HK-2 (cell line): ENCODE measurements at regions not wholly inside any gene's neighbourhood (a gene's known extent, or its start where the extent isn't known, plus 50 kb on each side); places are given as distances from the start of the nearest gene placed in this dataset.
A peak's percentile ranks its signal among the peaks of the same experiment; 100 is the strongest.

Source experiments
- DNase-seq: peaks from one replicate; pipeline ENCODE4 v3.0.0-alpha.2; 2018; ENCODE audit not compliant: unreplicated experiment

DNA sequence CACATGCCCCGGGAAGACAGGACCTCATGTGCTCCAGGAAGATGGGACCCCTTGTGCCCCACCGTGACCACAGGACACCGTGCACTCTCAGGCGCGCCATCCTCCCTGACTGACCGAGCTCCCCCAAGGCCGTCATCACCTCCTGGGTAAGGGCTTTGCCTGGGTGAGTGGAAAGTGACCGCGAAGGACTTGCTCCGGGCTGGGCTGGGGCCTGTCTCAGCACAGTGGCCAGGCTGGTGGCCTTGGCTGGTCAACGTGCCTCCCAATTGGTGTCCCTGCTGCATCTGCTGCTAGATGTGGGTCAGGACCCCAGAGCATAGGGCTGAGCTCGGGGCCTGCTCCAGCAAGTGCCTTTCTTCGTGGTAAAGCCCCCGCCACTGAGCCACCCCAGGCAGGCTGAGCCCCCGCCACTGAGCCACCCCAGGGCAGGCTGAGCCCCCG is 69.7 kb upstream of the CTDP1 start:
- DNase-seq: no peak

DNA sequence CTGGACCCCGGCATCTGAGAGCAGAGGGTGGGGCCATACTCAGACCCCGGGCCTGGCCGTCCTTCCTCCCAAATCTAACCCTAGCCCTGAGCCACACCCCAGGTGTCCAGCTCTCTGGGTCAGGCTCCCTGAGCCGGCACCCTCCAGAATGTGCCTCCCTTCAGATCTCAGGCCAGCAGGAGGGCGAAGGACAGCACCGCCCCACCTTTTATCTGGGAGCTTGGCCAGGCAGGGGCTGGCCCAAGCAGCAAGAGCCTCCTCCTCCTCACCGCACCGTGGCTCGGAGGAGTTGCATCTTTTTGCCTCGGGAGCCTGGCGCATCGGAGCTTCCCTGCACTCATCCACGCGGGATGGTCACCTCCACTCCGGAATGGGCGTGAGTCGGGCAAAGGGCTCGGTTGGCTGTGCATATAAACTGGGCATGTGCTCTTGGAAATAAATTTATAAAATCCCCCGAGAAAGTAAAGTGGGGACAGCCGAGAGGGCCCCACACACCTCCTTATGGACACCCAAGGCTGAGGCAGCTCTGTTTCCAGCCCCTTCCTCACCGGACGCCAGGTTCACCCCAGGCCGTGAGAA is 69.1 kb upstream of the CTDP1 start:
- DNase-seq: no peak

DNA sequence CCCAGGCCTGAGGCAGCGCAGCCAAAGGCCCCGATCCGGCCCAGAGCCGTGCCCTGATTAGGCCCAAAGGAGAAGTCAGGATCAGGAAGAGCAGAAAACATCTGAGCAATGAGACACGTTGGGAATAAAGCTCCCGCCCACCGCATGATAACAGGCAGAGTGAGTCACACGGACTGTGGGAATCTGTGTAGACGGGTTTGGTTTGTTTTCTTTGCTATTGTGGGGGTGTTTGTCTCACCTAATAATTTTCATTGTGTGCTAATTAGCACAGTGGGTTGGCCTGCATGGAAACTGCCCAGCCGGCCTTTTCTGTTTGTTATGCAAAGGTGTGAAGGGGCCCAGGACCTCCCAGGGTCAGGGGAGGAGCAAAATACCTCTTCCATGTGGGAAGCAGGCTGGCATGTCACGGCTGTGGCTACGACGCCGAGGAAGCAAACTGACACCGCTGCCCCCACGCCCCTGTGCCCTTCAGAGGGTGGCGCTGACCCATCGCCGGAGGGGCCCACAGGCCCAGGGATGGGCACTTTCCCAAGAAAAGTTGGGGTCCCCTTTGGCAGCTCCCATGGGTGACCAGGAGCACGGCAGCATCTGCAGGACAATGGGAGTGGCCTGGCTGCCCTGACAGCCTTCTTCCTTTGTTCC is 68.4 kb upstream of the CTDP1 start:
- peak; percentile 25 for DNase-seq

DNA sequence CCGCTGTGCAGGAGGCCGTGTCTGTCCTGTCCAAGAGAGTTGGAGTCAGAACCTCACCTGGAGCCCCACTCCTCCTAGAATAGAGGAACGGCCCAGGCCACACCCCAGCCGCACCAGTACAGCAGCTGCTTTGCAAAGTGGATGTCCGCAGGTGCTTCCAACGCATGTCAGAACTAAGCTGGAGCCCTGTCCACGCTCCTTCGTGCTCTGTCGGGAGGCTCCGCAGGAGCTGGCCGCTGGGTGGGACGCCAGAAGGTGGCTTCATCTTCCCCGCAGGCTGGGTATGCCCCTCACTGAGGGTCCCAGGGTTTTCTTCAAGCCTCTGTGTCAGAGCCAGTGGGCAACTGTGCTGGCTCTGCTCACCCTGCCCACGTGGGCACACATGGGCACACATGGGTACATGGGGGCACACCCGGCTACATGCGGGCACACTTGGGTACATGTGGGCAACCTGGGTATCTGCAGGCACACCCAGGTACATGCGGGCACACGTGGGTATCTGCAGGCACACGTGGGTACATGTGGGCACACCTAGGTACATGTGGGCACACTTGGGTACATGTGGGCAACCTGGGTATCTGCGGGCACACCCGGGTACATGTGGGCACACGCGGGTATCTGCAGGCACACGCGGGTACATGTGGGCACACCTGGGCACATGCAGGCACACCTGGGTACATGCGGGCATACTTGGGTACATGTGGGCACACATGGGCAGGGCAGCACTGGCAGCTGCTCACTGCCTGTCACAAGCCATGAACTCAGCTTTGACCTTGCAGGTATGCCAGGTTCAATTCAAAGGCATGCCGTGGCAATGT is 67.1 kb upstream of the CTDP1 start:
- no peak for DNase-seq

DNA sequence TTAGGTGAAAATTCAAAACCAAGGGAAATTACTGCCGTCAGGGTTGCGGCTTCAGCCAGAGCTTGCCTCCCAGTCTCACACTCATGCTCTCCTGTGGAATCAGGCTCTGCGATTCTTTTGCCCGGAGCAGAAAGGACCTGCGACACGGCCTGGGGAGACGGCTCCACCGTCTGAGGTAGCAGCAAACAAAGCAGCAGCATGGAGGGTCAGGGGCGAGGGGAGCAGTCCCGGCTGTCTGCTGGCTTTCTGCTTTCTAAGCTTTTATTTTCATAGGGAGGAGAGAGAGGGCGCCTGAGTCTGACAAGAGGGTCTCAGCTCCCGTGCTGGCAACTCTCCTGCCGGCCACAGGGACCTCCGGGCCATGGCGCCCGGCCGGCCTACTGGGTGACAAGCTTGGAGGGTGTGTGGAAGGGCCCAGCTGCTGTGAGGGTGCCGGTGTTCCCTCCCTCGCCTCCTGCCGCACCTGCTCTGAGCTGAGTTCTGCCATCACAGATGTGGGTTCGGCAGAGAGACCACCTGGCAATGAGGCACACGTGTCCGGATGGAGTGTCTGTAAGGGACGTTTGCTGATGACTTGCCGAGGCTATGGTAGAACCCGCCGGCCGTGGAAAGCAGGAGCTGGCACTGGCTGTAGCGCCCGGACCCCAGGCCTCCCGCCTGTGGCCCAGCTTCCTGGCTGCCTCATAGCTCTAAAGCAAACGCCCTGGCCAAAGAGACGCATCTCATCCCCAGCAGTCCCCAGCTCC is 66.2 kb upstream of the CTDP1 start:
- DNase-seq: no peak

DNA sequence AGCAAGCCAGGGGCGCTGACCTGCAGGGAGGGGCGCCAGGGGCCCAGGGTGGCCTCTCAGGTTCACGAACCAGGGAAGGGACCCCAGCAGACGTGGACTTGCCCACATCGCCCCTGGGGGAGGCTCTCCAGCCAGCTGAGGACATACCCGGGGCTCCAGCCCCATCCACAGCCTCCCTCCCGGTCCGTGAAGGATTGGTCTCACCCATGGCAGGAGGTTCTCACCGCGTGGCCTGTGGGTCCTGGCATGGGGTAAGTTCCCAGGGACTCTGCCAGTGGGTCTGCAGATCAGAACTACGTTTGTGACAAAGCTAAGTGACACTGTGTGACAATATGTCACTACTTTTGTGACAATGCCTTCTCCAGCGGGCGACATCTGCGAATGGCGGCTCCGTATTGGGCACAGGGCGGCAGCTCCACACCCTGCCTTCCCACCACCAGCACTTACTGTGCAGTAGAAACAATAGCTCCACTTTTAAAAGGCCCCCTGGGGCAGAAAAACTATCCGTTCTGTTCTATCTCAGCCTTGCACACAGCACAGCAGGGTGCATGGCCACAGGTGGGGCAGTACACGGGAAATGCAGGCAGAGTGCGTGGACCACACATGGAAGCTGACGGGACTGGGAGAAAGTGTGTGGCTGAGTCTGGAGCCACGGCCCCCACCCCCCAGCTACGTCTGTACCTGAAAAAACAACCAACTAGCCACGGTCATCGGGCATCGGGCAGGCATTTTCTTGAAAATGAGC is 65.2 kb upstream of the CTDP1 start:
- DNase-seq: no peak

DNA sequence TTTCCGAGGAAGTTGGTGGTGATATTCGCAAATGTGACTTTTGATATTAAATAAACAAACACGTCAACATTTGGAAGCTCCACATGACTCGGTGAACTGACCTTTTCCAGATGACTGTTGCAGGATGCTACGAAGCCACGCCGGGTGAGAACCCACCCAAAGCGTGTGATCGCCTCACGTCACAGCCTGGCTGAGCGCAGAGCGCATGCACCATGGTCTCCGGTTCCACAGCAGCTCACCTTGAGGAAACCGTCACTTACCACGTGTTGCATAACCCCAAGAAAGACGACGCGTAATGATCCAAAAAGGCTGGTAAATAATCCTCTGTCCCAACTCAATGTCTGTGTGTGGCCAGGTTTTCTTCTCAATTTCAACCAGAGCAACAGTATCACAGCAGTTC is 64.5 kb upstream of the CTDP1 start:
- DNase-seq: no peak

DNA sequence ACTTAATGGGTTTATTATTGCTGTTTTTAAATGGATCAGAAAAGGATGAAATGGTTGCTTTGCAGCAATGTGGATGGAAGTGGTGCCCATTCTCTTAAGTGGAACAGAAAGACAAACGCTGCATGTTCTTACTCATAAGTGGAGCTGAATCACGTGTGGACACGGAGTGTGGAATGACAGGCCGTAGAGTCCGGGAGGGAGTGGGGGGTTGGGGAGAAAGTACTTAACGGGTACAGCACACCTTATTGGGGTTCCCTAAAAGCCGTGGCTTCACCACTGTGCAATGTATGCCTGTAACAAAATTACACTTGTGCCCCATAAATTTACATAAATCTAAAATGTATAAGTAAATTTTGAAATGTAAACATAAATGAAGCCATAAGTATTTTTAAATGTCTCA is 64.0 kb upstream of the CTDP1 start:
- no peak for DNase-seq

DNA sequence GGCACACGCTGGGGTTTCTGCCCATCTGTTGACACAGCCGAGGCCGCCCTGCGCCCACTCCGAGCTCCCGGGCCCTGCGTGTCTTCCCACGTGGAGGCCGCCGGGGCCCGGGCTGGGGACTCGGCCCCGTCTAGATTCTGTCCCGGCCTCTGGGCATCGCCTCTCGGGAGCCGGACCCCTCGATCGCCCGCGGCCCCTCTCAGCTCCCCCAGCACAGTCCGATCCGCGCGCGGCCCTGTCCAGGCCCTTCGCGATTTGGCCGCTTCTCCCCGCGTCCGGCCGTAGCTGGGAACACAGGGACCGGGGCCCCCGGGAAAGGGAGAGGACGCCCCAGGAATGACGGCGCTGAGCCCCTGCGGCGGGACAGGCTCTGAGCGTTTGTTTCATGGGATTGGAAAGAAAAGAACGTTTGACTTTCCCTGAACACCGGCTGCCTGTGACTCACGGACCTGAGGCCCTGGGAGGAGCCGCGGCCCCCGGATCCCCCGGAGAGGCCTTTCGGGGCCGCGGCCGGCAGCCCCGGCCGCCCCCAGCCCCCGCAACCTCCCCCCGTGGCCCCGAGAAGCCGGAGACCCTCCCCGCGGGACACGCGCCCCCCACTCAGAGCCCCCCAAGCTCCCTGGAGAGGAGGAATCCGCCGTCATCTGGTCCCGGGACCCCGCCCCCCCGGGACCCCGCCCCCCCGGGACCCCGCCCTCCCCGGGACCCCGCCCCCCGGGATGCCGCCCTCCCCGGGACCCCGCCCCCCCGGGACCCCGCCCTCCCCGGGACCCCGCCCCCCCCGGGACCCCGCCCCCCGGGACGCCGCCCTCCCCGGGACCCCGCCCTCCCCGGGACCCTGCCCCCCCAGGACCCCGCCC is 62.7 kb upstream of the CTDP1 start:
- DNase-seq: no peak

DNA sequence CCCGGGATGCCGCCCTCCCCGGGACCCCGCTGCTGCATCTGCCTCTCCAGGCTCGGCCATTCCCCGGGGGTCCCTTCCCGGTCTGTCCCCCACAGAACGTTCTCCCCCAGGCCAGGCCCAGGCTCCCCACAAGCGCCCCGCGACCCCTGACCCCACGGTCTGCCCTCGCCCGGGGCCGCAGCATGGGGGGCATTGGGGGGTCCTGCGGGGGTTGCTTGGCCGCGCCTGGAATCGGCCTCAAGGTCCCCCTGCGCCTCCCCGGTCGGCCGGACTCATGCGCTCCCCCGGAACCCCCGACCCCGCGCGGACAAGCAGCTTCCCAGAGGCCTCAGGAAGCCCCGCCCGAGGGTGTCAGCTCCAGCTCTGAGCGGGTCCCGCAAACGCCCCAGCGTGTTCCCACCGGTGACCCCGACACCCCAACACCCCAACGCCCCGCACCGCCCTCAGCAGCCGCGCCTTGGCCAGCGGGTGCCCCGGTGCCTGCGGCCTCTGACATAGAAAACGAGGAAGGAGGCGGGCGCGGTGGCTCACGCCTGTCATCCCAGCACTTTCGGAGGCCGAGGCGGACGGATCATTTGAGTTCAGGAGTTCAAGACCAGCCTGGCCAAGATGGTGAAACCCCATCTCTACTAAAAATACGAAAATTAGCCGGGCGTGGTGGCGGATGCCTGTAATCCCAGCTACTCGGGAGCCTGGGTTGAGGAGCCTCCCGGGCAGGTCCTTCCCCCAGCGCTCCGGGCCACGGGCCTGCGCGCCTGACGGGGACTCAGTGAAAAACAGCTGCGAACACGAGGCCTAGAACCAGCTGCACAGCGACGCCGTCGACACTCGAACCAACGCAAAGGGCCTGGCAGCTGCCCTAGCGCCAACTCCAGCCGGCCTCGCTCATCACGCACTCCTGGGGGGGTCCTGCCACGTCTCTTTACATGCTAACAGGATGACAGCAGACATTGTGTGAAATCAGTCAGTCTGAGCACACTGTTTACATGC is 61.8 kb upstream of the CTDP1 start:
- DNase-seq: no peak

DNA sequence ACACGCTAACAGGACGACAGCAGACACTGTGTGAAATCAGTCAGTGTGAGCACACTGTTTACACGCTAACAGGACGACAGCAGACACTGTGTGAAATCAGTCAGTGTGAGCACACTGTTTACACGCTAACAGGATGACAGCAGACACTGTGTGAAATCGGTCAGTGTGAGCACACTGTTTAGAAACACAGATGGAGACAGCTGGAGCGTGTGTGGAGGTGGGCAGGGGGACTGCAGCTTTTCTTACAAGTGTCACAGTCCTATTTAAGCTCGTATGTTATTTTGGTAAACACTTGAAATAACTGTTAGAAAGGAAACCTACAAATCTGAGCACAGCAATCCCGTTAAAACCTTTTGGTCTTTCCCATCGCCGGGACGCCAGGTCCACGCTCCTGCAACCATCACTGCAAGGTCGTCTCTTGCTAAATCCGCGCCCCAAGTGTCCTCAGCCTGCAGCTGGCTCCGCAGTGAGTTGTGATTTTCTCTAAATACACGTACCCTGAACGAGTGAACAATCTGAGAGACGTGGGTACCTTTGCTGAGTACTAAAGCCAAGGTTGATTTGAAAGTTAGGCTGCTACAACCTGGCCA is 58.9 kb upstream of the CTDP1 start:
- DNase-seq: no peak

DNA sequence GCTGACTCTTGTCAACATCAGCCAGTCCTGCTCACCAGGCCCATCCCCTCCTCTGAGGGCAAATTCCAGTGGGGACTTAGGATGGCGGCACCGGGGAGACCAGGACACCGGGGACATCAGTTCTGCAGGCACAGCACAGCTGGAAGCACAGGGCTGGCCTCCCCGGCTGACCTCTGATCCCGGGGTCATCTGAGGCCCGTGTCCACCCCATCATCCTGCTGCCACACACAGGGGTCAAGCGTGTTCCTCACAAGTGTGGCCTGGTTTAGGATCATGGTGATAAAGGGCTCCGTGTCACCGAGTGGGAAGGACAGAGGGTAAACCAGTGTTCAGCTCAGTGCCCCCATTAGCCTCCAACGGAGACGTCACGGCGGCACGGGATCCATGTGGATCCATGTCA is 58.1 kb upstream of the CTDP1 start:
- no peak for DNase-seq

DNA sequence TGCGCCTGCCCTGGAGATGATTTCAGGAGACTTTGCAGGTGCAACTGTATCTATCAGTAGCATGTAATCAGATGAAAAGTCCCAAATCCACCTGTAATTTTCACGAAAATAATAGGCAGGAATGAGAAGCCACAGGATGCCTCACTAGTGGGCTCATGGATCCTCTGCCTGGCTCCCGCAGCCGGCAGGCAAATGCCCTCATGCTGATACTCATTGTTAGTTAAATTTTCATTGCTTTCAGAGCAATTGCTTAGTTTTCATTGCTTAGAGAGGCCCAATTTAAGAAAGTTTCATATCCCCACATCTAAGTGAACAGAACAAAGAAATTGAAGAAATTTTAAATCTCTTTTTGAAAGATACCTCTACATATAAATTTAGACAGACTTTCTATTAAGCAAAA is 57.6 kb upstream of the CTDP1 start:
- no peak for DNase-seq

DNA sequence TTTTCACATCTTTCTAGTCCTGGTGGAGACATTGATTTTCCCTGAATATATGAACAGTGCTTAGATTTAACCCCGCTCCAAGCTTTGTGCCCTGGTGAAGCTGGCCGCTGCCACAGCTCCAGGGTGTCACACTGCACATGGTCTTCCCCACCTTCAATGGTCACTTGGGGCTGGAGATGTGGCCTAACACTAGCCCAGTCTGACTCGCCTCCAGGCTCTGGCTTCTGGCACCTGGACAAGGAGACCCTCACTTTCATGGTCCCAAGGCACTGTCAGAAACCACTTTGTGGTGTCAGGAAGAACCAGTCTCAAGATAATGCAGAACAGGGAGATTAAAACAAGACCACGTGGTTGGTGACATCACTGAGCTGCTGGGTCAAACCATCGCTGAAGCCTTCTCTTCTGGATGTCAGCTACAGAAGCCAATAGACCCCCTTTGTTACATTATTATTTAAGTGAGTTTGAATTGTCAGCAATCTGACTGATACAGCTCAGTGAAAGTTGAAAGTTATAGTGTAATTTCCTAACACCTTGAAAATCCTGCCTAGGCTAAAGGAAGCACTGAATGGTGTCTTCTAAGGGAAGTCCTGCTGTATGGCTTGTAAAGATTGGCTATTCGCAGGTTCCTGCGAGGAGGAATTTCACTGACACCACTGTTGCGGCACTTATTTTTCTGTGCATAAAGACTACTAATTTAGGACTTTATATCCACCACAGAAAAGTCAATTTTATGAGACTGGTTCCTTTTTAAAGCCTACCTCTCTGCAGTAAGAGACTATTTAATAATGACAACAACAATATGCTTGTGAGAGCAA is 55.0 kb upstream of the CTDP1 start:
- DNase-seq: no peak

DNA sequence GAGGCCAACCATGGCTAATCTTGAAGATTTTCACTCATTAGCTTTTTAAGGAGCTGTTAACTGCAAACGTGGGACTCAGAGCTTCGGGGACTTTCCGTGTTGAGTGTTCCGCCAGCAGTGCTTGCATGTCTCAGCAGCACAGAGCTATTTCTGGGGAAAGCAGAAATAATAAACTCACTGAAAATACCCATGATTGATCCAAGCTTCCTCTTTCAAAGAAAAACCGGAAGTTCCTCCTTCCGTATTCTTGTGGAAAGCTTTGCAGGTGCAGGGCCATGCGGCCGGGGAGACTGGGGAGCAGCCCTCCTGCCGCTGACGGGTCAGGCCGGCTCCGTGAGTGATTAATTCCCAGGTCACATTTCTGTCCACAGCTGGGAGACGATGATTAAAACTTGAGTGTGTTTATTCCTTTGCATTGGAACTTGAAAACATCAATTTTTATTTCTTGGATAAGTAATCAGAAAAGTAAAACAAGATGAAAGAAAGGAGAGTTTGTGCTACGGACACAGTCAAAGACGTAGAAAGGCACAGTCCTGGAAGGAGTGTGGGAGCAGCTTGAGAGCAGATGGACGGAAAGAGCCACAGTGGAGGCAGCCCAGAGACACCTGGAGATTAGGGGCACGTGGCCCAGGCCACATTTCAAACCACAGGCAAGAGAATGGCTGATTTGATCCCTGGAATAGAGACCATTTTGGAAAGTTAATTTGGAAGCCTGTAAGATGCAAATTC is 54.2 kb upstream of the CTDP1 start:
- no peak for DNase-seq

DNA sequence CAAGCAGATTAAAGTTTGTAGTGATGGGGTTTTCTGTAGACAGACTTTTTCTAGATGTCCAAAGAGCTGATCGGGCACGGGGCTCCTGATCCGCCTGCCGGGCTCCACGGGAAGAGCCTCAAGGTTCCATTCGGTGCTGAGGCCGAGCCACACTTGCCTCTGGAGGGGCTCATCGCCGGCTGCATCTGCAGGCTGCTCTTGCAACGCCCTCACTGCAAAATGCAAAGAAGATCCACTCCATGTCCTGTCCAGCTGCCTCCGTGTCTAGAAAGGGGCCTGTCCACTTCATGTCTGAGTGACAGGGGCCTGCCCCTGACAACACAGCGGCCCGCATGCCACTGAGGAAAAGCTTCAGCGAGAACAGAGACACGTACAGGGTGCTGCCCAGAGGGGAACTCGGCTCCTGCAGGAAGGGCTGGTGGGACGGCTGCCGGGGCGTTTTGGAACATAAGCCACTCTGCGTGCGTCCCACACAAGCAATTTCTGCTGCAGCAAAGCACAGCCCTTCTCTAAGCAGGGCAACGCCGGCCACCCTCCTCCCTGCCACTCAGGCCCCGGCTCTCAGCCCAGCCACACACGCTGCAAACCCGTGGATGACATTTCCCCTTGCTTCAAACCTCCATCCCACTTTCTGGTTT is 53.6 kb upstream of the CTDP1 start:
- DNase-seq: no peak
